Heart left ventricle (tissue), 13 donors: ENCODE measurements at regions not wholly inside any gene's neighbourhood (a gene's known extent, or its start where the extent isn't known, plus 50 kb on each side); places are given as distances from the start of the nearest gene placed in this dataset.

ENCODE experiments used
- POLR2A ChIP-seq, 2 donors: fragments of 450-650 bp; IDR thresholded peaks; one replicate each; pipeline ENCODE4 v1.6.1; 2017; ENCODE audit warnings: antibody characterized with exemption in 2 of 2, mild to moderate bottlenecking in 2 of 2, moderate library complexity in 2 of 2
- TF ChIP-seq, protein P1 (sequence below), 12 donors: fragments of 200-600 bp; sonication (generic) in 4 of 12; IDR thresholded peaks; one replicate each; pipeline versions ENCODE4 v1.5.0 to v1.8.0; 2018 to 2022; ENCODE audit warnings: antibody characterized with exemption in 12 of 12, mild to moderate bottlenecking in 5 of 12
- donor health status: ischemic (EF 13 %, LVEDD 7.1; RV severe dilation, severe dysfunction).
- donor health status: DM: no; HTN: yes; CAD: no.
- donor health status: DM: no; HTN: no; CAD: no.
- donor health status: ischemic (EF 25% LVEDD 6.9; RV normal size, moderate dysfunction).
- donor health status: ischemic (EF 25% LVEDD 5.7; RV mildly dilated, moderate dysfunction).
- donor health status: ischemic (EF 35%, LVEDD 5.7; RV mildly dilated, moderate dysfunction).
- donor health status: nonischemic (EF 11% LVEDD 7.7; RV severe dilation, severe dysfunction).
- donor health status: DM: yes; HTN: yes; CAD: no.
- donor health status: PGD.
- donor health status: ischemic (EF 29% LVEDD 5.4; RV normal size, mild dysfunction).
- donor health status: nonischemic (EF 23%, LVEDD 6.1; RV moderate dilation, normal function).

- TF ChIP-seq, protein P1, sequence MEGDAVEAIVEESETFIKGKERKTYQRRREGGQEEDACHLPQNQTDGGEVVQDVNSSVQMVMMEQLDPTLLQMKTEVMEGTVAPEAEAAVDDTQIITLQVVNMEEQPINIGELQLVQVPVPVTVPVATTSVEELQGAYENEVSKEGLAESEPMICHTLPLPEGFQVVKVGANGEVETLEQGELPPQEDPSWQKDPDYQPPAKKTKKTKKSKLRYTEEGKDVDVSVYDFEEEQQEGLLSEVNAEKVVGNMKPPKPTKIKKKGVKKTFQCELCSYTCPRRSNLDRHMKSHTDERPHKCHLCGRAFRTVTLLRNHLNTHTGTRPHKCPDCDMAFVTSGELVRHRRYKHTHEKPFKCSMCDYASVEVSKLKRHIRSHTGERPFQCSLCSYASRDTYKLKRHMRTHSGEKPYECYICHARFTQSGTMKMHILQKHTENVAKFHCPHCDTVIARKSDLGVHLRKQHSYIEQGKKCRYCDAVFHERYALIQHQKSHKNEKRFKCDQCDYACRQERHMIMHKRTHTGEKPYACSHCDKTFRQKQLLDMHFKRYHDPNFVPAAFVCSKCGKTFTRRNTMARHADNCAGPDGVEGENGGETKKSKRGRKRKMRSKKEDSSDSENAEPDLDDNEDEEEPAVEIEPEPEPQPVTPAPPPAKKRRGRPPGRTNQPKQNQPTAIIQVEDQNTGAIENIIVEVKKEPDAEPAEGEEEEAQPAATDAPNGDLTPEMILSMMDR (IDR thresholded peaks at IDR 0.05), result no peak
- TF ChIP-seq POLR2A (IDR thresholded peaks at IDR 0.05), result no peak
Observed at GRCh38 chr5:73370095-73370494, 78.5 kb downstream of the FOXD1 start.
